GM12865 (cell line): ENCODE measurements at regions not wholly inside any gene's neighbourhood (a gene's known extent, or its start where the extent isn't known, plus 50 kb on each side); places are given as distances from the start of the nearest gene placed in this dataset.
"Not testable (repeated sequence)": the region's sequence is repeated elsewhere in the genome, so short reads cannot be mapped to it uniquely, and the experiment has no call there.

Experiments used
- DNase-seq: peaks from one replicate; pipeline ENCODE4 v3.0.0; 2010; ENCODE audit warnings: low read depth
- H3K4me3 ChIP-seq: 2 replicates; pipeline ENCODE4 v1.5.1; 2011; ENCODE audit warnings: mild to moderate bottlenecking, low read depth, low read length, control low read depth
- TF ChIP-seq, protein P1 (sequence below): IDR thresholded peaks from 2 replicates; pipeline ENCODE4 v1.5.1; 2011; ENCODE audit warnings: low read length, control low read depth, low read depth, inconsistent platforms; ENCODE audit not compliant: insufficient read depth; ENCODE audit errors: missing control alignments

DNA sequence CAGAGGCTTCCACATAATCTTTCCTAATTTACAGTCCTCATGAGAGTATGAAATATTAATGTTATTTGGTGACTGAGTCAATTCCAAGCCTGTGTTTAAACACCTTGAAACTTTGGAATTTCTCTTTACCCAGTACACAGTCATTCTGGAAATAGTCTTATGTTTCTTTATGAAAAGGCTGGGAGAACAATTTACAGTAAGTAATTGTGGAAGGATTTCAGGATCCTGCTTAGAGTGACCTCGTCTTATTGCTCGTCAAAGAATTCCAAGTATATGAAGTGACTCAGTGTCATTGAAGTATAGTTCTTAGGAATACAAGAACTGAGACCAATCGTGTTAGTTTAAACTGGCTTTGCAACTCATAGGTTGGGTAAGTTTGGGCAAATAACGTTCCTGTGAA is 634.2 kb downstream of the SLC16A7 start:
- TF ChIP-seq, protein P1, sequence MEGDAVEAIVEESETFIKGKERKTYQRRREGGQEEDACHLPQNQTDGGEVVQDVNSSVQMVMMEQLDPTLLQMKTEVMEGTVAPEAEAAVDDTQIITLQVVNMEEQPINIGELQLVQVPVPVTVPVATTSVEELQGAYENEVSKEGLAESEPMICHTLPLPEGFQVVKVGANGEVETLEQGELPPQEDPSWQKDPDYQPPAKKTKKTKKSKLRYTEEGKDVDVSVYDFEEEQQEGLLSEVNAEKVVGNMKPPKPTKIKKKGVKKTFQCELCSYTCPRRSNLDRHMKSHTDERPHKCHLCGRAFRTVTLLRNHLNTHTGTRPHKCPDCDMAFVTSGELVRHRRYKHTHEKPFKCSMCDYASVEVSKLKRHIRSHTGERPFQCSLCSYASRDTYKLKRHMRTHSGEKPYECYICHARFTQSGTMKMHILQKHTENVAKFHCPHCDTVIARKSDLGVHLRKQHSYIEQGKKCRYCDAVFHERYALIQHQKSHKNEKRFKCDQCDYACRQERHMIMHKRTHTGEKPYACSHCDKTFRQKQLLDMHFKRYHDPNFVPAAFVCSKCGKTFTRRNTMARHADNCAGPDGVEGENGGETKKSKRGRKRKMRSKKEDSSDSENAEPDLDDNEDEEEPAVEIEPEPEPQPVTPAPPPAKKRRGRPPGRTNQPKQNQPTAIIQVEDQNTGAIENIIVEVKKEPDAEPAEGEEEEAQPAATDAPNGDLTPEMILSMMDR = no peak
- DNase-seq = no peak
- no peak overlapping the region for H3K4me3 ChIP-seq

DNA sequence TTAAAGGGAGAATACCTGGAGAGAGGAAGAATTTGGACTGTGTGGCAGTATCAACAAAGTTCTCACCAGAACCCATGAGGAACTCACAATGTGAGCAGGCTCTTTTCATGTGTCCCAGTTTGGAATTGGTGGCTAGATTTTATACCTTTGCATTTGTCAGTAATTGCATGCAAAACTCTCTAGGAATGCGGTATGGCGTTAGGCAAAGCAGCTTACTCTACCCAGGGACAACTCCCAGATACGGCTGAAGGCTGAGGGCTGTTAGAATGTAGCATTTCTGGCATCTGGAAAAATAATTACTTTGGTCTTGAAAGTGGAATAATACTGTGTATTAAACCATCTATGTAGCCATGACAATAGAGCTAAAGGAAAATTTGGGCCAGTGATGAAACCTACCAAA is 635.5 kb downstream of the SLC16A7 start:
- no peak for DNase-seq

DNA sequence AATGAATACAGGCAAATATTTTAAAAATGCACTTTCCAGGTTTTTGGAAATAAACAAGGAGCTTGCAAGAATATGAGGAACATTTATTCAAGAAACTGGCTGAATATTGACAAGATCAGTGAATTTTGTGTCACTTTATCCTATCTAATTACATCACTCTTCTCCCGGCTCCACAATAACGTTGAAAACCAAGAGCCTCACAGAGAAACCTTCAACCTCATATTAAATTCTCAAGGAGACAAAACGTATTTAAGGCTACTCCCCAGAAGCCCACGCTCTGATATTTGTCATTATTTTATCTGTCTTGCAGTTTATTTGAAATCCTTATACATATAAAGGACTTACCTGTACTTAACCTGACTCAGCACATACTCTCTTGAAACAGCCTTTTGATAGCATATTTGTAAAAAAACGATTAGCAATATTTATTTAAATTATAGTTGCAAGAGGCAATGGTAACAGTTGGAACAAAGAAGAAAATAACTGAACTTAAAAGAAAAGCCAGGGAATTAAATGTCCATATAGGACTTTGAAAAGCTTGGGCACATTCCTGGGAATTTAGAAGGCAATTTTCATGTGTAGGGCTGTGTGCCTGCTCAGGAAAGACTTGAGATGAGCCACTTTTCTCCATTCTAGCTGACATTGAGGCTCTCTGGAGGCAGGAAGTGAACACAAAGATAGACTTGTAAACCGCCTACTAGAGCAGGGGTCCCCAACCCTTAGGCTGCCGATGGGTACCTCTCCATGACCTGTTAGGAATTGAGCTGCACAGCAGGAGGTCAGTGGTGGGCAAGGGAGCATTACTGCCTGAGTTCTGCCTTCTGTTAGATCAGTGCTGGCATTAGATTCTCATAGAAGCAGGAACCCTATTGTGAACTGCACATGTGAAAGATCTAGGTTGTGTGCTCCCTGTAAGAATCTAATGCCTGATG is 636.4 kb downstream of the SLC16A7 start:
- no peak for DNase-seq
- TF ChIP-seq, protein P1 = no peak
- H3K4me3 ChIP-seq = no peak overlapping the region

More for the DNA sequence above, 635.5 kb downstream of the SLC16A7 start:
- TF ChIP-seq, protein P1 = no peak
- H3K4me3 ChIP-seq = no peak overlapping the region

DNA sequence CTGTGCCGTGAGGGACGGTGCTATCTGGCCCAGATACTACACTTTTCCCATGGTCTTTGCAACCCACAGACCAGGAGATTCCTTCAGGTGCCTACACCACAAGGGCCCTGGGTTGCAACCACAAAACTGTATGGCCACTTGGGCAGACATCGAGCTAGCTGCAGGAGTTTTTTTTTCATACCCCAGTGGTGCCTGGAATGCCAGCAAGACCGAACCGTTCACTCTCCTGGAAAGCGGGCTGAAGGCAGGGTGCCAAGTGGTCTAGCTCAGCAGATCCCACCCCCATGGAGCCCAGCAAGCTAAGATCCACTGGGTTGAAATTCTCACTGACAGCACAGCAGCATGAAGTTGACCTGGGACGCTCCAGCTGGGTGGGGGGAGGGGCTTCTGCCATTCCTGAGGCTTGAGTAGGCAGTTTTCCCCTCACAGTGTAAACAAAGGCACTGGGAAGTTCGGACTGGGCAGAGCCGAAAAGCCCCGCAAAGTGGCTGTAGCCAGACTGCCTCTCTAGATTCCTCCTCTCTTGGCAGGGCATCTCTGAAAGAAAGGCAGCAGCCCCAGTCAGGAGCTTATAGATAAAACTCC is 638.9 kb downstream of the SLC16A7 start:
- H3K4me3 ChIP-seq, DNase-seq: not testable (repeated sequence)

DNA sequence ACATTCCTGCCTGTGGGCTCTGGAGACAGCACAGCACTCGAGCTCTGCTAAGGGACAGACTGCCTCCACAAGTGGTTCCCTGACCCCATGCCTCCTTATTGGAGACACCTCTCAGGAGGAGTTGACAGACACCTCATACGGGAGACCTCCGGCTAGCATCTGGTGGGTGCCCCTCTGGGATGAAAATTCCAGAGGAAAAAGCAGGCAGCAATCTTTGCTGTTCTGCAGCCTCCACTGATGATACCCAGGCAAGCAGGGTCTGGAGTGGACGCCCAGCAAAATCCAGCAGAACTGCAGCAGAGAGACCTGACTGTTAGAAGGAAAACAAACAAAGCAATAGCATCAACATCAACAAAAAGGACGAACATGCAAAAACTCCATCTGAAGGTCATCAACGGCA is 639.4 kb downstream of the SLC16A7 start:
- no peak overlapping the region for H3K4me3 ChIP-seq
- no peak for DNase-seq
- TF ChIP-seq, protein P1 = no peak

DNA sequence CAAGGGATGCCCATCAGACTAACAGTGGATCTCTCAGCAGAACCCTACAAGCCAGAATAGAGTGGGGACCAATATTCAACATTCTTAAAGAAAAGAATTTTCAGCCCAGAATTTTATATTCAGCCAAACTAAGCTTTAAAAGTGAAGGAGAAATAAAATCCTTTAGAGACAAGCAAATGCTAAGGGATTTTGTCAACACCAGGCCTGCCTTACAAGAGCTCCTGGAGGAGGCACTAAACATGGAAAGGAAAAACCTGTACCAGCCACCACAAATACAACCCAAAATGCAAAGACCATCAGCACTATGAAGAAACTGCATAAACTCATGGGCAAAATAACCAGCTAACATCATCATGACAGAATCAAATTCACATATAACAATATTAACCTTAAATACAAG is 640.6 kb downstream of the SLC16A7 start:
- H3K4me3 ChIP-seq, DNase-seq: not testable (repeated sequence)

DNA sequence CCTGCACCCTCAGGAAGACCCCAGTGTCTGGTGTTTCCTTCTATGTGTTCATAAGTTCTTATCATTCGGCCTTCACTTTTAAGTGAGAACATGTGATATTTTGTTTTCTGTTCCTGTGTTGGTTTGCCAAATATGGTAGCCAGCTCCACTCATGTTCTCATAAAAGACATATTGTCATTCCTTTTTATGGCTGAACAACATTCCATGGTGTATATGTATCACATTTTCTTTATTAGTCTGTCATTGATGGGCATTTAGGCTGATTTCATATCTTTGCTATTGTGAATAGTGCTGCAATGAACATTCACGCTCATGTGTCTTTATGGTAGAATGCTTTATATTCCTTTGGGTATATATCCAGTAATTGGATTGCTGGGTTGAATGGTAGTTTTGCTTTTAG is 645.1 kb downstream of the SLC16A7 start:
- no peak overlapping the region for H3K4me3 ChIP-seq
- DNase-seq = no peak
- TF ChIP-seq, protein P1 = no peak

DNA sequence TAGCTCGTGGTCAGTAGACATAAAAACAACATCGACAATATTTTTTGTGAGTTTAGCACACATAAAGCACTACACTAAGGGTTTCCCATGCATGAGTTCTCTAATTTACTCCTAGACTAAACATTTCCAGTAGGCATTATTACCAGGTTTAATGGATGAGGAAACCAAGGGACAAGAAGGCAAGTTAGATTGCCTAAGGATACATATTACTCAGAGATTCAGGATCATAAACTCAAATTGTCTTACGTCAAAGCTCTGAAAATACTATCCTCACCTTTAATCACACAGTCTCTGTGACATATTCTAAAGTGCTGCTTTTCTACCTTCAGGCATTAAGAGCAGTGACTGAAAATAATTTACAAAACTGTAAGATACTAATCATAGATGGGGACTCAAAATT is 655.3 kb downstream of the SLC16A7 start:
- no peak for DNase-seq
- TF ChIP-seq, protein P1 = no peak
- no peak overlapping the region for H3K4me3 ChIP-seq
